ENCODE measurements at regions not wholly inside any gene's neighbourhood (a gene's known extent, or its start where the extent isn't known, plus 50 kb on each side); places are given as distances from the start of the nearest gene placed in this dataset.
"Not testable (repeated sequence)": the region's sequence is repeated elsewhere in the genome, so short reads cannot be mapped to it uniquely, and the experiment has no call there.

DNA sequence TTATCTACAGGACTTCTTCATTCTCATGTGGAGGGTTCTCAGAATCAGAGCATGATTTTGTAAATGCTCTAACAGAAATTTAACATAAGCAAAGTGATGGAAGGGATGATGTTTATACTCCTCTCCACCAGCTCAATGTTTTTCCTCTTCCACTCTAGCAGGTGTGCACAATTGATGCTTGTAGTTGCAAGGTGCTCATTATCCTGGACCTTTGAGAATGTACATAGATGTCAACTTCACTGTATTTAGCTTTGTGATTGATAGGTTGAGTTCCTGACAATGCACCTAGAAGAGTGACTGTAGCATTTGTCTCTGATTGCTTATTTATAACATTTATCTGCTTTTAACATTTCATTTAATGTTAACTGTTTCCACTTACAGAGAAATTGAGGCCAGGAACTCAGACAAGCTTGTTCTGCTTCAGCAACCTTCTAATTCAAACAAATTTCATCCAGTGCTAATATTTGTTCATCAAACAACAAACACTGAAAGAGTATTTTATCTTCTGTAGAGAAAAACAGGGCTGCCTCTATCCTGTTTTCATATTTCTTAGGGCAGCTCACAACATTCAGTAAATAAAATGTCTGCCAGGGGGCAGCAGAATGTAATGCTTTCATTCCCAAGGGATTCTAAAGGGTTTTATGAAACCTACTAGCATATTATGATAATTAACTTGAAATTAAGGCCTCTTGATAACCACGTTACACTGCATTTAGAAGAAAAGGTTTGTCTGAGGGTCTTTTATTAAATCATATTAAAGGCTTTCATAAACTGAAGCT is 127.9 kb upstream of the NOL4 start:
- DNase-seq, result no peak

DNA sequence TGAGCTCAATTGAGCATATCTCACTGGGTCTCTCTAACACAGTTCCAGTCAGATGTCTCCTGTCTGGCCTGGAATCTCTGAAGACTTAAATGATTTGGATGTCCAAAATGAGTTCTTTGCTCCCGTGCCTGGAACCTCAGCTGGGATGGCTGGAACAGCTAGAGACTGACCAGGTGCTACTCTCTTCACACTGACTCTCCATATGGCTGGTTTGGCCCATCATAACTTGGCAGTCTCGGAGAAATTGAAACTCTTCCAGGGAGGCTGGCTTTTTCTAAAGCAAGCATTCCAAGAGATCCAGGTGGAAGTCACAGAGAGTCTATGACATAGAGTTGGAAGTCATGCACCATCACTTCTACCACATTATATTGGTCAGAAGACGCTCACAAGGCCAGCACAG is 129.6 kb upstream of the NOL4 start:
- no peak for DNase-seq

DNA sequence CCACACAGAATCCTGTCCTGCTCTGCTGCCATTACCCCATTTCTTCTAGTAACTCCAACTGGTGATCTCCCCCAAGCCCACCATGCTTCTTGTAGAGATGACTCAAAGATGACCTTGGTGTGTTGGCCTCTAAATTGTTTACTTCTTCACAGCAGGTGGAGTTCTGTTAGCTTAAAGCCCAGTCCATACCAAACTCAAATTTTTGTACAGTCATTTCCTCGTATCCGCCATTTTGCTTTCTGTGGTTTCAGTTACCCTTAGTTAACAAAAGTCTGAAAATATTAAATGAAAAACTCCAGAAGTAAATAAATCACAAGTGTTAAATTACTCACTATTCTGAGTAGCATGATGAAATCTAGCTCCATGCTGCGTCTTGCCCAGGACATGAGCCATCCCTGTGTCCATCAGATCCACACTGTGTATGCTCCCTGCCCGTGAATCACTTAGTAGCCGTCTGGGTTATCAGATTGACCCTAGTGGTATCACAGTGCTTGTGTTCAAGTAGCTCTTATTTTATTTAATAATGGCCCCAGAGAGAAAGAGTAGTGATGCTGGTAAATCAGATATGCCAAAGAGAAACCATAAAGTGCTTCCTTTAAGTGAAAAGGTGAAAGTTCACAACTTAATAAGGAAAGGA is 133.3 kb upstream of the NOL4 start:
- DNase-seq, result no peak

DNA sequence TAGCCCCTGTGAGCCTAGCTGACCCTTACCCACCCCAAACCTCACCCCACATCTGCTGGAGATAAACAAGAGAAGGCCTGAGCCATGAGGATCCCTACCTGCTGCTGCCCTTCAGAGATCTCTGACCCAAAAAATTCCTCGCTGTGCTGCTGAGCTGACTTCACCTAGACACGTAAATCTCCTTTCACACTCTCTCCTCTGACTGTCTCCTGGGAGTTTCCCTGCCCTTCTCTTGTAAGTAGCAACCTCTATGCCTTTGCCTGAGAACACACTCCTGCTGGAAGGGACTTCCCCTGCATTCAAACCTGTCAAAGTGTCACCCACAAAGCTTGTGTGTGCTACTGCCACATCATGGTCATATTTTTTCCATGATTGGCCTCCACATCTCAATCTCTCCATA is 134.2 kb upstream of the NOL4 start:
- DNase-seq, result no peak

GRCh38 chr18:34364699-34365098 is 140.0 kb upstream of the NOL4 start:
- no peak for DNase-seq

GRCh38 chr18:34370704-34371395 is 146.1 kb upstream of the NOL4 start:
- no peak for DNase-seq

DNA sequence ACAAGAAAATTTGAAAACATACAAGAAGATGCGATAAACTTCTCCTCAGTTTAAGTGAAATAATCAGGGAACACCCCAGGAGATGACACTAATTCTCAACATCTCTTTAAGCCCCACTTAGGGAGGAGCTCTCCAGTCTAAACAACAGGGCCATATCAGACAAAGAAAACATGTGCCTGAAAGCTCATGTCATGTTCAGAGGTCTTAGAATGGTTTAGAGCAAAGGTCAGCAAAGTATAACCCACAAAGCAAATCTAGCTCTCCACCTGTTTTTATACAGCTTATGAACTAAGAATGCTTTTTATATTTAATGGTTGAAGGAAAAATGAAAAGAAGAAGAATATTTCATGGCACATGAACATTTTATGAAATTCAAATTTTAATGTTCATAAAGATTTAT is 155.6 kb upstream of the NOL4 start:
- DNase-seq, result no peak

- no peak for DNase-seq
Measured at GRCh38 chr18:34385311-34385710, 160.6 kb upstream of the NOL4 start.

DNA sequence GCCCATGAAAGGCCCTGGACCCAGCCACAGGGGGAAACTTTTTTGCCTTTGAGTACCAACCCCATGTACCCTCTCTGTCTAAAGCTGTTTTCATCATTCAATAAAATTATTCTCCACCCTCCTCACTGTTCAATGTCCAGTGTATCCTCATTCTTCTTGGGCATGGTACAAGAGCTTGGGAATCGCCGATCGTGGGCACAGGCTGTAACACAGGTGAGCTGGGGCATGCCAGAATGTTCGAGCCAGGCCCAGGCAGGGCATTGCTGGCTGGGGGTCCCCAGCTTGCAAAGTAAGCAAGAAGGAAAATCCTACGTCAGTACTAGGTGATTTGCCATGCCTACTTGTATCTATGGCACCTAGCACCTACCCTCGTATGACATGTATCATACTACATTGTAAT is 162.1 kb upstream of the NOL4 start:
- no peak for DNase-seq

DNA sequence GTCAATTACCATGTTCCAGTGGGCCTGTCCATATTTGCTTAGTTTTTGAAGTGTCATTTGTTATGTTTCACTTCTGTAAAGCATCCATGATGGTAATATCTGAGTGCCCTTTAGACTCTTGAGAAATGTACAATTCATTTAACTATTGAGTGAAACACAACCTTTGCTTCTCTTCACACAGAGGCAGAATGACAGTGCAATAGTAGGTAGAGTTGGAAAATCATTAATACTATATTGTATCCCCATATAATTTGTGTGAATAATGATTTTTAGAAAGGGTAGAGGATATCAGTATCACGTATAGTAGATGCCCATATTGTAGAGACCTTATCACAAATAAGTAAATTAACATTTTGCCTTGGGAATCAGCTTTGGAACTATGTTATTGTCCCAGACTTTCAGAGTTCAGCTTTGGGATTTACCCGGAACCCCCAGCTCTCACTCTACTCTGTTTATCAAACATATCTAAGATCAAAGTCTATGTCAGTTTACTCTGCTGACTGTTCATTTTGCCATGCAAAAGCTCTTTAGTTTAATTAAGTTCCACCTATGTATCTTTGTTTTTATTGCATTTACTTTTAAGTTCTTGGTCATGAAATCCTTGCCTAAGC is 172.7 kb upstream of the NOL4 start:
- no peak for DNase-seq

- no peak for DNase-seq
Measured at GRCh38 chr18:34399892-34400291, 175.2 kb upstream of the NOL4 start.

DNA sequence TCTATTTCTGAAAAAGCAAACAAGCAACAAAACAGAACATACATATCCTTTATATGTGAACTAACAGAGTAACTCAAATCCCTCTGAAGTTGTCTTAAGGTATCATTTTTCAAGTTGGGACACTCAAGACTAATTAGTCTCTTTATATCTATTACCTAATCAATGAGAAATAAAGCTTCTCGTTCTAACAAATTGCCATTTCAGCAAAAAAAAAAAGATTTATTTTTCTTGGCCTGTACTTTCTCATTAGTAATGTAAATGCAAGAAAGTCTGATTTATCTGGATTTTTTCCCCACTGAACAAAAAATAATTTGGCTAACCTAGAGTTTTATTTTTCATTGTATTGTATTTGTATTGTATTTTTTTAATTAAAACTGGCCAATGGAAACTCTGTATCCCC is 176.1 kb upstream of the NOL4 start:
- no peak for DNase-seq

- DNase-seq, result no peak
Measured at GRCh38 chr18:34401775-34402174, 177.1 kb upstream of the NOL4 start.

DNA sequence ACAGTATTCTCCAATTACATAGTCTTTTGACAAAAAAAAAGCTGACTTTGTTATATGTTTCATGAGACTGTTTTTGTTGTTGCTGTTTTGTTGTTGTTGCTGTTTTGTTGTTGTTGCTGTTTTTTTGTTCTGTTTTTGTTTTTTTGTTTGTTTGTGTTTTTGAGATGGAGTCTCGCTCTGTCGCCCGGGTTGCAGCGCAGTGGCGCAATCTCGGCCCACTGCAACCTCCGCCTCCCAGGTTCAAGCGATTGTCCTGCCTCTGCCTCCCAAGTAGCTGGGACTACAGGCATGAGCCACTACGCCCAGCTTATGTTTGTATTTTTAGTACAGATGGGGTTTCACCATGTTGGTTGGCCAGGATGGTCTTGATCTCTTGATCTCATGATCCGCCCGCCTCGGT is 182.8 kb upstream of the NOL4 start:
- not testable (repeated sequence) for DNase-seq

- no peak for DNase-seq
Measured at GRCh38 chr18:34411952-34412351, 187.2 kb upstream of the NOL4 start.

- no peak for DNase-seq
Measured at GRCh38 chr18:34431042-34431441, 206.3 kb upstream of the NOL4 start.

- no peak for DNase-seq
Measured at GRCh38 chr18:34444622-34445021, 219.9 kb upstream of the NOL4 start.

DNA sequence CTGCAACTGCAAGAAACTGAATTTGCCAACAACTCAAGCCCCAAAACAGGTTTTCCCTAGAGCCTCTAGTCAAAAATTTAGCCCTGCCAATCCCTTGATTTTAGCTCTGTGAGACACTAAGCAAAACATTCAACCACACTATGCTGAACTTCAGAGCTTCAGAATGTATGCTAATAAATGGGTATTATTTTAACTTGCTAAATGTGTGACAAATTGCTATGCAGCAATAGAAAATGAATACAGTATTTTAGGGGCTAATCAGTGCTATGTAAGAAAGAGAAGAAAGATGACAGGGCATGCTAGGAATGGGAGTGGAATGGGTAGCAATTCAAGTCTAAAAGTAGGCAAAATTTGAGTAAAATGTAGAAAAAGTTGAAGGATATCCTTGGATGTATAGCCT is 223.9 kb upstream of the NOL4 start:
- DNase-seq, result no peak

GRCh38 chr18:34457761-34458160 is 233.0 kb upstream of the NOL4 start:
- no peak for DNase-seq

DNA sequence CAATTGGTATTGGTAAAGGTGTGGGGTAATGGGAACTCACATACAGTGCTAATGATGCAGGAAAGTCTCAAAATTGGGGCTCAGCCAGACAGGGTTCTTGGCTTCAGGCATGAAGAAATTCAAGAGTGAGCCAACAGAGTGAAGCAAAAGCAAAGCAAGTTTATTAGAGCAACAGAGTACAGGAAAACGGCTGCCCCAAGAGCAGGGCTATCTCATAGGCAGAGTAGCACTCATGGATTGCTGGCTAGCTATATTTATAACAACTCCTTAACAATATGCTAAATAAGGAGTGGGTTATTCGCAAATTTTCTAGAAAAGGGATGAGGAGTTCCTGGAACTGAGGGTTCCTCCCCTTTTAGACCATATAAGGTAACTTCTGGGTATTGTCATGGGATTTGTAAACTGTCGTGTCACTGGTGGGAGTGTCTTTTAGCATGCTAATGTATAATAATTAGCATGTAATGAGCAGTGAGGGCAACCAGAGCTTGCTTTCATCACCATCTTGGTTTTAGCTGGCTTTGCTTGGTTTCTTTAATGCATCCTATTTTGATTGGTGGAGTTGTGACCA is 233.8 kb upstream of the NOL4 start:
- DNase-seq, result no peak

GRCh38 chr18:34461266-34461665 is 236.6 kb upstream of the NOL4 start:
- DNase-seq, result no peak

GRCh38 chr18:34467058-34467457 is 242.3 kb upstream of the NOL4 start:
- no peak for DNase-seq

- no peak for DNase-seq
Measured at GRCh38 chr18:34480162-34480700, 229.9 kb upstream of the DTNA start.

All from NCI-H524 treated with DMSO at 0.1 percent for 48 hours (cell line).